GM18508 (cell line): ENCODE measurements at regions not wholly inside any gene's neighbourhood (a gene's known extent, or its start where the extent isn't known, plus 50 kb on each side); places are given as distances from the start of the nearest gene placed in this dataset.

Experiments used
- ATAC-seq: cut with Tn5 transposase; IDR thresholded peaks from one replicate; pipeline ENCODE4 v1.9.1; 2021; ENCODE audit warnings: moderate number of reproducible peaks; ENCODE audit not compliant: insufficient read depth, unreplicated experiment

- ATAC-seq = no peak
Observed at GRCh38 chr13:100724568-100724967, 50.0 kb upstream of the TMTC4 start.
